ENCODE measurements at regions not wholly inside any gene's neighbourhood (a gene's known extent, or its start where the extent isn't known, plus 50 kb on each side); places are given as distances from the start of the nearest gene placed in this dataset.

DNA sequence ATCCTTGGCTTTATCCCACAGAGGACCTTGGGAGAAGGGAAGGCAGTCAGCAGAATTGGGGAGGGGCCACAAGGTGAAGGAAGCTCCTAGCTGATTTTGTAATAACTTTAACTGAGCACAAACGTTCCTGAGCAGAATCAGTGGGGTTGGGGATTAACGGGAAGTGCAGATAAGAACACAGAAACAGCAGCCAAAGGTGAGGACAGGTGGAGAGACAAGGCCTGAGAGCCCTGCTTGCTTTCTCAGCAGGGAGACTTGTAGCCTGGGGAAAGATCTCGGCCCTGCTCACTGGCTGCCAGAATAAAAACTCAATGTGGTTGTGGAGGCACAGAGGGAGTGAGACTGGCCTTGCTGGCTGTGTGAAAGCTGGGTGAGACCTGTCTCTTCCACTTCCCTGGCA is 265.2 kb upstream of the FAT3 start:
- Histone ChIP-seq H3K27ac (ENCODE audit: low read length) (no peak overlapping the region), H3K79me2 (ENCODE audit: low read length) (no peaks in the 10 kb centered on the region), H3K9ac (ENCODE audit: low read length) (no peak overlapping the region), H3F3A (ENCODE audit: insufficient read depth, low read length) (no peaks in the 10 kb centered on the region), H3K27me3 (replicated peaks; ENCODE audit: insufficient read depth, low read length) (no peaks in the 10 kb centered on the region), H3K4me2 (ENCODE audit: low read depth, low read length) (no peak overlapping the region), H2AFZ (ENCODE audit: low read length) (no peak overlapping the region), H3K9me3 (replicated peaks; ENCODE audit: insufficient read depth, low read length) (no peaks in the 10 kb centered on the region), H3K4me3 (ENCODE audit: low read length) (no peak overlapping the region), H3K36me3 (replicated peaks; ENCODE audit: insufficient read depth, low read length) (no peaks in the 10 kb centered on the region), H4K20me1 (ENCODE audit: insufficient read depth, low read length) (no peaks in the 10 kb centered on the region), H3K4me1 (ENCODE audit: low read length) (no peaks in the 10 kb centered on the region), H3K9me2 (replicated peaks; ENCODE audit: insufficient read depth, low read length) (no peaks in the 10 kb centered on the region)
- no peak for DNase-seq
- TF ChIP-seq EZH2phosphoT487 (IDR thresholded peaks at IDR 0.05; ENCODE audit: low read length) (no peak), EZH2 (optimal IDR thresholded peaks at IDR 0.05; ENCODE audit: low read depth, low read length) (no peak)
- TF ChIP-seq, protein P1, sequence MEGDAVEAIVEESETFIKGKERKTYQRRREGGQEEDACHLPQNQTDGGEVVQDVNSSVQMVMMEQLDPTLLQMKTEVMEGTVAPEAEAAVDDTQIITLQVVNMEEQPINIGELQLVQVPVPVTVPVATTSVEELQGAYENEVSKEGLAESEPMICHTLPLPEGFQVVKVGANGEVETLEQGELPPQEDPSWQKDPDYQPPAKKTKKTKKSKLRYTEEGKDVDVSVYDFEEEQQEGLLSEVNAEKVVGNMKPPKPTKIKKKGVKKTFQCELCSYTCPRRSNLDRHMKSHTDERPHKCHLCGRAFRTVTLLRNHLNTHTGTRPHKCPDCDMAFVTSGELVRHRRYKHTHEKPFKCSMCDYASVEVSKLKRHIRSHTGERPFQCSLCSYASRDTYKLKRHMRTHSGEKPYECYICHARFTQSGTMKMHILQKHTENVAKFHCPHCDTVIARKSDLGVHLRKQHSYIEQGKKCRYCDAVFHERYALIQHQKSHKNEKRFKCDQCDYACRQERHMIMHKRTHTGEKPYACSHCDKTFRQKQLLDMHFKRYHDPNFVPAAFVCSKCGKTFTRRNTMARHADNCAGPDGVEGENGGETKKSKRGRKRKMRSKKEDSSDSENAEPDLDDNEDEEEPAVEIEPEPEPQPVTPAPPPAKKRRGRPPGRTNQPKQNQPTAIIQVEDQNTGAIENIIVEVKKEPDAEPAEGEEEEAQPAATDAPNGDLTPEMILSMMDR (IDR thresholded peaks at IDR 0.05; ENCODE audit: low read length) = no peak

DNA sequence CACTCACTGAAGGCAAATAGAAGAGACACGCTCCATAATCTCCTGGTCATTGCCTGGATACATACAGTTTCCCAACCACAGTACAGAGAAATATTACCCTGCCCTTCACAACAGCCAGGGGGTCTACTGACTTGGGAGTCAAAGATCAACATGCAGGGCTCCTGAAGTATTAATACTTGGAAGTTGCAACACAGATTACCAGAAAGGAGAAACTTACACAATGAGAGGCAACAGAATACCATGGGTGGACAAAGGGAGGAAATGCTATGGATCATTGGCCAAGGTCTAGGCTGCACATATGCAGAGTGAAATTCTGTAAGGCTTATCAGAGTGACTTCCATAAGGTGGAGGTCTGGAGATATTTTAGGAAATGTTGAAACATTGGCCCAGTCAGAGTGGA is 267.9 kb upstream of the FAT3 start:
- no peak for DNase-seq
- H3K9ac ChIP-seq (ENCODE audit: low read length) = no peak overlapping the region
- no peaks in the 10 kb centered on the region for H4K20me1 ChIP-seq (ENCODE audit: insufficient read depth, low read length)
- no peaks in the 10 kb centered on the region for H3K27me3 ChIP-seq (replicated peaks; ENCODE audit: insufficient read depth, low read length)
- H3K36me3 ChIP-seq (replicated peaks; ENCODE audit: insufficient read depth, low read length) = no peaks in the 10 kb centered on the region
- no peak overlapping the region for H2AFZ ChIP-seq (ENCODE audit: low read length)
- TF ChIP-seq, protein P1 (IDR thresholded peaks at IDR 0.05; ENCODE audit: low read length) = no peak
- TF ChIP-seq EZH2phosphoT487 (IDR thresholded peaks at IDR 0.05; ENCODE audit: low read length) (no peak), EZH2 (optimal IDR thresholded peaks at IDR 0.05; ENCODE audit: low read depth, low read length) (no peak)
- no peak overlapping the region for H3K4me3 ChIP-seq (ENCODE audit: low read length)
- H3K9me3 ChIP-seq (replicated peaks; ENCODE audit: insufficient read depth, low read length) = no peaks in the 10 kb centered on the region
- no peak overlapping the region for H3K4me2 ChIP-seq (ENCODE audit: low read depth, low read length)
- no peaks in the 10 kb centered on the region for H3K79me2 ChIP-seq (ENCODE audit: low read length)
- no peak overlapping the region for H3K27ac ChIP-seq (ENCODE audit: low read length)
- no peaks in the 10 kb centered on the region for H3K4me1 ChIP-seq (ENCODE audit: low read length)
- H3K9me2 ChIP-seq (replicated peaks; ENCODE audit: insufficient read depth, low read length) = no peaks in the 10 kb centered on the region
- H3F3A ChIP-seq (ENCODE audit: insufficient read depth, low read length) = no peaks in the 10 kb centered on the region

DNA sequence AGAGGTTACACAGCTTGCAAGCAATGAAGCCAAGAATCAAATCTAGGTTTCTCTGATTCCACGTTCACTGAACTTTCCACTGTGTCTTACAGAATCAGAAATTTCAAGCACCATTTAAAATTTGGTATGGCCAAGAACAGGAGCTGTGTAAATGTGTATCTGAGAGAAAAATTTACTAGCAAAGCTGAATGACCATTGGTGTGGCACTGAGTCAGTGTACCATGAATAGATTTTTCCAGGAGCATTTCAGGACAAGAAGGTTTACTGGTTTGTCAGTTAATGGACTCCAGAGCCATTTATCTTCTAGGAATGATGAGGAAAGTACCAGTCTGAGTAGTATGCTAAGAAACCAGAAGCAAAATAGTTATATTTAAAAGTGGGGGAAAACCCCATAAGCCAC is 269.4 kb upstream of the FAT3 start:
- TF ChIP-seq, protein P1 (IDR thresholded peaks at IDR 0.05; ENCODE audit: low read length) = no peak
- TF ChIP-seq EZH2phosphoT487 (IDR thresholded peaks at IDR 0.05; ENCODE audit: low read length) (no peak), EZH2 (optimal IDR thresholded peaks at IDR 0.05; ENCODE audit: low read depth, low read length) (no peak)
- Histone ChIP-seq H3K27me3 (replicated peaks; ENCODE audit: insufficient read depth, low read length) (no peaks in the 10 kb centered on the region), H3K9me2 (replicated peaks; ENCODE audit: insufficient read depth, low read length) (no peaks in the 10 kb centered on the region), H4K20me1 (ENCODE audit: insufficient read depth, low read length) (no peaks in the 10 kb centered on the region), H2AFZ (ENCODE audit: low read length) (no peak overlapping the region), H3K36me3 (replicated peaks; ENCODE audit: insufficient read depth, low read length) (no peaks in the 10 kb centered on the region), H3K4me1 (ENCODE audit: low read length) (no peaks in the 10 kb centered on the region), H3K79me2 (ENCODE audit: low read length) (no peaks in the 10 kb centered on the region), H3K9ac (ENCODE audit: low read length) (no peak overlapping the region), H3K4me2 (ENCODE audit: low read depth, low read length) (no peak overlapping the region), H3K27ac (ENCODE audit: low read length) (no peak overlapping the region), H3K4me3 (ENCODE audit: low read length) (no peak overlapping the region), H3K9me3 (replicated peaks; ENCODE audit: insufficient read depth, low read length) (no peaks in the 10 kb centered on the region), H3F3A (ENCODE audit: insufficient read depth, low read length) (no peaks in the 10 kb centered on the region)
- DNase-seq = no peak
